ENCODE measurements at regions not wholly inside any gene's neighbourhood (a gene's known extent, or its start where the extent isn't known, plus 50 kb on each side); places are given as distances from the start of the nearest gene placed in this dataset.
"Not testable (repeated sequence)": the region's sequence is repeated elsewhere in the genome, so short reads cannot be mapped to it uniquely, and the experiment has no call there.

DNA sequence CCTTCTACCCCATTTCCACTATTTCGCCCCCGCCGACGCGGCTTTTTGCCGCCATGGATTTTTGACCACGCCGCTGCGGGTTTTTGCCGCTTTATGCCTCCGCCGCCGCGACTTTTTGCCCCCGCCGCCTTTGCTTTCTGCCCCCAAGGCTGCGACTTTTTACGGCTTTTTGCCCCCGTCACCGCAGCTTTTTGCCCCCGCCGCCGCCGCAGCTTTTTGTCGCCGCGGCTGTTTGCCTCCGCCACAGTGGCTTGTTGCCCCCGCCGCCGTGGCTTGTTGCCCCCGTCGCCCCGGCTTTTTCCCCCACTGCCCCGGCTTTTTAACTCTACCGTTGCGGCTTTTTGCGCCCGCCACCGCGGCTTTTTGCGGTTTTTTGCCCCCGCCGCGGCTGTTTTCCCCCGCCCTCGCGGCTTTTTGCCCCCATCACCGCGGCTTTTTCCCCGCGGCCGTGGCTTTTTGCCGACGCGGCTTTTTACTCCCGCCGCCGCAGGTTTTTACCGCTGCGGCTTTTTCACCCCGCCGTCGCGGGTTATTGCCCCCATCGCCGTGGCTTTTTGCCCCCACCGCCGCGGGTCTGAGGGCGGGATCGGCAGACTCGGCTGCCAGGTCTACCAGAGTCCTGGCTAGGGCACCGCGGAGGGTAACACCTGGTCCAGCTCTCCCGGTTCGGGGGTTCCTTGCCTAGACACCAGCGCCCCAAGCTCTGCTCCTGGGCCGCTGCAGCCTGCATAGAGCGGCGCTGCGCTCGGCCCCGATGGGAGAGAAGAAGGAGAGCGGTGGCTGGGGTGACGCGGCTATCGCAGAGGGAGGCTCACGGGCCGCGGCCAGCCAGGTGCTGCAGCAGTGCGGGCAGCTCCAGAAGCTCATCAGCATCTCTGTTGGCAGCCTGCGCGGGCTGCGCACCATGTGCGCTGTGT lies 562.7 kb upstream of the WSB1 start:
- DNase-seq (ENCODE audit: low read depth in 2 of 2), result no peak
- no peak for TF ChIP-seq CTCF (IDR thresholded peaks at IDR 0.05; ENCODE audit: low read depth, low read length)
- H3K4me3 ChIP-seq (replicated peaks in 1 of 2; ENCODE audit: low read depth in 2 of 2, low read length in 2 of 2), result no peak overlapping the region

GRCh38 chr17:26731926-26732325 lies 562.0 kb upstream of the WSB1 start:
- not testable (repeated sequence) for H3K4me3 ChIP-seq (replicated peaks in 1 of 2; ENCODE audit: low read depth in 2 of 2, low read length in 2 of 2); DNase-seq (ENCODE audit: low read depth in 2 of 2)

- not testable (repeated sequence) for H3K4me3 ChIP-seq (replicated peaks in 1 of 2; ENCODE audit: low read depth in 2 of 2, low read length in 2 of 2); DNase-seq (ENCODE audit: low read depth in 2 of 2)
Measured at GRCh38 chr17:26734775-26735174, 559.1 kb upstream of the WSB1 start.

- not testable (repeated sequence) for H3K4me3 ChIP-seq (replicated peaks in 1 of 2; ENCODE audit: low read depth in 2 of 2, low read length in 2 of 2); DNase-seq (ENCODE audit: low read depth in 2 of 2)
Measured at GRCh38 chr17:26735977-26736376, 557.9 kb upstream of the WSB1 start.

DNA sequence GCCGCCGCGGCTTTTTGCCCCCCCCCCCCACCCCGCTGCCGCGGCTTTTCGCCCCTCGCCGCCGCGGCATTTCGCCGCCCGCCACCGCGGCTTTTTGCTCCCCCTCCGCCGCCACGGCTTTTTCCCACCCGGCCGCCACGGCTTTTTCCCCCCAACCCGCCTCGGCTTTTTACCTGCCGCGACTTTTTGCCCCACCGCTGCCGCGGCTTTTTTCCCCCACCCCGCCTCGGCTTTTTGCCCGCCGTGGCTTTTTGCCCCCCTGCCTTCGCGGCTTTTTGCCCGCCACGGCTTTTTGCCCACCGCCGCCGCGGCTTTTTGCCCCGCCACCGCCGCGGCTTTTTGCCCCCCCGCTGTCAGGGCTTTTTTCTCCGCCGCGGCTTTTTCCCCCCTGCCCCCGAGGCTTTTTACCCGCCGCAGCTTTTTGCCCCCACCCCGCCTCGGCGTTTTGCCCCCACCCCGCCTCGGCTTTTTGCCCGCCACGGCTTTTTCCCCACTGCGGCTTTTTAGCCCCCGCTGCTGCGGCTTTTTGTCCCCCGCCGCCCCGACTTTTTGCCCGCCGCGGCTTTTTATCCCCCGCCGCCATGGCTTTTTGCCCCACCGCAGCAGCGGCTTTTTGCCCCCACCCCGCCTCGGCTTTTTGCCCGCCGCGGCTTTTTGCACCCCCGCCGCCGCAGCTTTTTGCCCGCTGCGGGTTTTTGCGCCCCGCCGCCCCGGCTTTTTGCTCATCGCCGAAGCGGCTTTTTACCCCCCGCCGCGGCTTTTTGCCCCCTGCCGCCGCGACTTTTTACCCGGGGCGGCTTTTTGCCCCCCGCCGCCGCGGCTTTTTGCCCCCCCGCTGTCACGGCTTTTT lies 527.8 kb upstream of the WSB1 start:
- no peak for DNase-seq (ENCODE audit: low read depth in 2 of 2)
- no peak for TF ChIP-seq CTCF (IDR thresholded peaks at IDR 0.05; ENCODE audit: low read depth, low read length)
- no peak overlapping the region for H3K4me3 ChIP-seq (replicated peaks in 1 of 2; ENCODE audit: low read depth in 2 of 2, low read length in 2 of 2)

- no peak overlapping the region for H3K4me3 ChIP-seq (replicated peaks in 1 of 2; ENCODE audit: low read depth in 2 of 2, low read length in 2 of 2)
- TF ChIP-seq CTCF (IDR thresholded peaks at IDR 0.05; ENCODE audit: low read depth, low read length), result no peak
- no peak for DNase-seq (ENCODE audit: low read depth in 2 of 2)
Measured at GRCh38 chr17:26766743-26767142, 527.2 kb upstream of the WSB1 start.

DNA sequence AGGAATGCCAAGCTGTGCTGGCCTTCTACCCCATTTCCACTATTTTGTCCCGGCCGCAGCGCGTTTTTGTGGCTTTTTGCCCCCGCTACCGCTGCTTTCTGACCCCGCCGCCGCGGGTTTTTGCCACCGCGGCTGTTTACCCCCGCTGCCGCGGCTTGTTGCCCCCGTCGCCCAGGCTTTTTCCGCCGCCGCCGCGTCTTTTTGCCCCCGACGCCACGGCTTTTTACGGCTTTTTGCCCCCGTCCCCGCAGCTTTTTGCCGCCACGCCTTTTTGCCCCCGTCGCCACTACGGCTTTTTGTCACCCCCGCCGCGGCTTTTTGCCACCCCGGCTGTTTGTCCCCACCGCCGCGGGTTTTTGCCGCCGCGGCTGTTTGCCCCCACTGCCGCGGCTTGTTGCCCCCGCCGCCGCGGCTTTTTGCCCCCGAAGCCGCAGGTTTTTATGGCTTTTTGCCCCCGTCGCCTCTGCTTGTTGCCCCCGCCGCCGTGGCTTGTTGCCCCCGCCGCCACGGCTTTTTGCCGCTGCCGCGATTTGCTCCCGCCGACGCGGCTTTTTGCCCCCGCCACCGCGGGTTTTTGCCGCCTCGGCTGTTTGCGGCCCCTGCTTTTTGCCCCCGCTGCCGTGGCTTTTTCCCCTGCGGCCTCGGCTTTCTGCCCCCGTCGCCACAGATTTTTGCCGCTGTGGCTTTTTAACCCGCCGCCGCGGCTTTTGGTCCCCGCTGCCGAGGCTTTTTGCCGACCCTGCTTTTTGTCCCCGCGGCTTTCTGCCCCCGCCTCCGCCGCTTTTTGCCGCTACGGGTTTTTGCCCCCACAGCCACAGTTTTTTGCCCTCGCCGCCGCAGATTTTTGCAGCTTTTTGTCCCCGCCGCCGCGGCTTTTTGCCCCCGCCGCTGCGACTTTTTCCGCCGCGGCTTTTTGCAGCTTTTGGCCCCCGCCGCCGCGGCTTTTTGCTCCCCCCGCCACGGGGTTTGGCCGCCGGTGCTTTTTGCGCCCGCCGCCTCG lies 520.4 kb upstream of the WSB1 start:
- no peak for TF ChIP-seq CTCF (IDR thresholded peaks at IDR 0.05; ENCODE audit: low read depth, low read length)
- no peak for DNase-seq (ENCODE audit: low read depth in 2 of 2)
- H3K4me3 ChIP-seq (replicated peaks in 1 of 2; ENCODE audit: low read depth in 2 of 2, low read length in 2 of 2), result no peak overlapping the region
